HG03575 (cell line): ENCODE measurements at regions not wholly inside any gene's neighbourhood (a gene's known extent, or its start where the extent isn't known, plus 50 kb on each side); places are given as distances from the start of the nearest gene placed in this dataset.

Experiments
- ATAC-seq: cut with Tn5 transposase; IDR thresholded peaks from one replicate; pipeline ENCODE4 v1.9.1; 2021; ENCODE audit not compliant: unreplicated experiment, insufficient number of reproducible peaks, low FRiP score; ENCODE audit errors: extremely low read depth

DNA sequence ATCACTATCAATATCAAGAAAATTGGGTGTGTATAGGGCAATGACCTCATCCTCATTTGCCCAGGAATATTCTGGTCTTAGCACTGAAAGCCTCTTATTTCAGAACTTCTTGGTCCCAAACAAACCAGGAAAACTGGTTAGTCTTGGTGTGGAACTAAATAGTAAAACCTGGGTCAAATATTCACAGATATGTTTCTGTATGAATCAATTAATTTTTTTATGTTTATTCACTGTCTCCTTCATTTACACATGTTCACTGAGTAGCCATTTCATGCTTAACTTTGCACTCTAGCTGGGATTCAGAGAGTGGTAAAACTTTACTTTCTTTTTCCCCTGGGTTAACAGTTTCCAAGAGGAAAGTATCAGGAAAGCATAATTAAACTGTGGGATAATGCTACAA, 113.7 kb upstream of the PAPPA start:
- no peak for ATAC-seq

DNA sequence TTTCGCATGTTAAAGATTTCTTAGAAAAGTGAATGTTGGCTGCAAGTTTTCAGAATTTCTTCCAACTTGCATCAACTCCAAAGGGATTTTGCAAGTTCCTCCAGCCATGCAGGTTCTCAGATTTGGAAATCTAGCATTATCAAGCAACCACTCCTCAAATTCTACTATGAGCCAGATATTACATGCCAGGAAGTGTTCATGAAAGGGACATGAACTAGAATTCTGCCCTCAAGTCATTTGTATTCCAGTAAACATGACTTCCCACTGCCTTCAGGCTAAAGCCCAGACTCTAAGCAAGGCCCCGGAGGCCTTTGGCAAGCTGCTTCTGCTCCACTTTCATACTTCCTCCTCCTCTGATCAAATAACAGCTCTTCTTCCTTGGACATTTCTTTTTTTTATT, 111.3 kb upstream of the PAPPA start:
- ATAC-seq: no peak

DNA sequence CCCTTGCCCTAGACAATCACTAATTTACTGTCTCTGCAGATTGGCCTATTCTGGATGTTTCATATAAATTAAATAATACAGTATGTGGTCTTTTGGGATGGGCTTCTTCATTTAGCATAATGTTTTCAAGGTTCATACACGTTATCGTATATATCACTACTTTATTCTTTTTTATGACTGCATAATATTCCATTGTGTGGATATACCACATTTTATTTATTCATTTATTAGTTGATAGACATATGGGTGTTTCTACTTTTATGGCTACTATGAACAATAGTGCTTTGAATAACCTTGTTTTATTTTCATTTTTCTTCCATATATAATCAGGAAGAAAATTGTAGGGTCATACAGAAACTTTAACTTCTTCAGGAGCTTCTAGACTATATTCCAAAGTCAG, 108.5 kb upstream of the PAPPA start:
- ATAC-seq: no peak

DNA sequence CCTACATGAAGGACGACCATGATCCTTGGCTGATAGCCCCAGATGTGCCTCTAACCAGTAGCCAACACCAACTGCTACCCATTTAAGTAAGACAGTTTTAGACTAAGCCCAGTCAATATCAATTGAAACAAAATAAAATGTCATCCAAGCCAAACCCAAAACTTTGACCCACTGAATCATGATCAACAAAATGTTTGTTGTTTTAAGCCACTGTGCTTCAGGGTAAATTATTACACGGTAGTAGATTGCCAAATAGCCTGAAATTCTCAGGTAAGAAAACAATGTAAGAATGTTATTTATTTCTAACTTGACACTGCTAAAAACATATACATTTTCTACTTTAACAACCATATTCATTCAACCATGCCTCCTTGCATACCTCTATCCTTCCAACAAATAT, 105.5 kb upstream of the PAPPA start:
- no peak for ATAC-seq

DNA sequence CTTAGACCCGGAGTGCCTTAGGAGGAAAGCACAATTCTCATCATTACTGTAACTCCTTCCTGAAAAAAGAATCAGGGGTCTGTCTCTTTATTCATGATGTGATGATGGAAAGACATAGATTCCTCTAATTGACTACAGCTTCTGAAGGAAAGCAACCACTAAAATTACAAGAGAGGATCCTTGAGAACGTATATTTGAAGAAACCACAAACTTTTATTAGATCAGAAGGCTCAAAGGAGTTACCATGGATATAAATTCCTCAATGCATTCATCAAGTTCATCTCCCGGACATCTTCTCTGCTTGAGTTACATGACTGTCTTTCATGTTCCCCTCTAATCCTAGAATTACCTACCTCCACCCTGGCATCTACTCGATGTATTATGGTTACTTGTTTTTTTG, 104.1 kb upstream of the PAPPA start:
- no peak for ATAC-seq

DNA sequence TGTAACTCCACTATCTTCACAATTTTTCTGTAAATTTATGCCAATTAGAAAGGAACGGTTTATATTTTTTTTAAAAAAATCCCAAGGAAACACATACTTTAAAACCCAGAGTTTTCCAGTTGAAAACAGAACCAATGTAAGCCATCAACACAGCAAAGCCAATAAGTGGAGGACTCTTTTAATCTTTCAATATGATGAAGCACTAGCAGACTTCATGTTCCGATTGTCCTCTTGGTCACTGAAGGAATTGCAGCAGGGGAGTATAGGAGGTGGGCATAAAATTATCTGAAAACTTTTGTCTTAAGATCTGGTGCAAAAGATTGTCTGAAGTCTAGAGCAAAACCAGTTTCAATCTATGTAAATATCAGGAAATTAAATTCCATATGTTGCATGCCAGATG, 102.1 kb upstream of the PAPPA start:
- no peak for ATAC-seq

DNA sequence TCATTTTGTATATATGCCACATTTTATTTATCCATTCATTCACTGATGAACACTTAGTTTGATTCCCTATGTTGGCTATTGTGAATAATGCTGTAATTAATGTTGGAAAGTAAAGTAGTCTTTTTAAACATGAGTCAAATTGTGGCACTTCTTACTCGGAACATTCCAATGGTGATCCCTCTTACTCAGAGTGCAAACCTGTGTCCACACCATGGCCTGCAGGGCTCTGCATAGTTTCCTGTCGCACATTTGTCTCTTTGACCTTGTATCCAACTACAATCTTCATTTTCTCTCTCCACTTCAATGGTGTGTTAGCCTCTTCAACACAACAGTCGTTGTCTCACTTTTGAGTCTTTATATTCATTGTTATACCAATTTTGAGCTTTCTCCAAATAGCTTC, 98.1 kb upstream of the PAPPA start:
- no peak for ATAC-seq

DNA sequence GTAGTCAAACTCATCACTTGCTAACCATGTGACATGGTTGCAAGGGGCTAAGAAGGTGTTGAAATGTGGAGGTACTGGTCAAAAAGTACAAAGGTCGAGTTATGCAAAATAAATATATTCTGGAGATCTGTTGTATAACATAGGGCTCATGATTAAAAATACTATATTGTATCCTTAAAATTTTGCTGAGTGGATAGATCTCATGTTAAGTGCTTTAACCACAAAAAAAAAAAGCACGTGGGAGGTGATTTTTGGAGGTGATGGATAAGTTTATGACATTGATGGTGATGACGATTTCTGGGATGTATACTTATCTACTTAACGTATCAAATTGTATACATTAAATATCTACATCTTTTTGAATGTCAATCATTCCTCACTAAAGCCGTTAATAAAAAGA, 96.2 kb upstream of the PAPPA start:
- ATAC-seq: no peak

DNA sequence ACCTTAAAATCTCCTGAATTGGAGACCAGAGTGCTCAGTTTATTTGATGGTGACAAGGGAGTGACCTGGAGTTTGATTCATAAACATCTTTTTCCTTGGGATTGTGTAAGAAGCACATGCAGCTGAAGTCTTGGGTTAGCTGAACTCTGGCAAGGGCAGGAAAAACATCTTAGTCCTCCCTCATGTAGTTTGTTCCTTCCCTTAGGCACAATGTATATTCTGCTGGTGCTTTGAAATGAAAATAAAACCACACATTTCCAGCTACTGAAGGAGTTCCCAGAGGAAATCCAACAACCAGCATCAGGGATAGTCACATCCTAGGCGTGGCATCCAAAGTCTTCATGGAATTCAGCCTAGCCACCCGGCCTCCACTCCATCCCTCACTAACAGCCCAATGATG, 95.2 kb upstream of the PAPPA start:
- no peak for ATAC-seq

DNA sequence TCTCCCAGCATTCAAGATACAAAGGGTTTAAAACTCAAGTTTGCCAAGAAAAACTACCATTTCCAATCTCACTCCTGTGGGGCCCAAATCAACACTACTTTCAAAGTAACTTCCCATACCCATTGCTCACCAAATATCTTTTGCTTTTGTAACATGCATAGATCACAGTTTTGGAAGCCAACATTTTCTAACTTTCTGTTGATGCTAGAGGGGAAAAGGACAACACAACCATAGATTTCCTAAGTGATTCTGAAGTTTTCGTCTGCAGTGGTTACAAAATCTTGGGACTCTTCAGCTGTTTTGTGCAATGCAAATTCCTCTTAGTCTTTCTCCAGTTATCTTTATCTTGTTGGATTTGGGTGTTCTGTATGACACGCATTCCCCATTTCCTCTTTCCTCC, 94.1 kb upstream of the PAPPA start:
- no peak for ATAC-seq

DNA sequence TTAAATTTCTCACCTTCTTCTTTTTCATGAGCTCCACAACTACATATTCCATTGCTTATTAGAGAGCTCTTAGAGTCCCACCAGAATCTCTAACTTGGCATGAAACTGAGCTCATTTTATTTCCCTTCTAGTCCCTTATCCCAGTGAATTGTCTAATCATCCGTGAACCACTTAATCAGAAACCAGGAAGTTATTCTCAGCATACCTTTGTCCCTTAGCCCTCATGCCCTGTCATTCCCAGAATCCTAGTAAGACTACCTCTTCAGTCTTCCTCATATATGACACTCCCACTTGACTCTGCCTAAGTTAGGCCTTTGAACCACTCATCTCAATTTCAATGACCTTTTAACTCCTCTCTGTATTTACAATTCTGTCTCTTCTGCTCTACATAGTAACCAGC, 93.0 kb upstream of the PAPPA start:
- no peak for ATAC-seq

DNA sequence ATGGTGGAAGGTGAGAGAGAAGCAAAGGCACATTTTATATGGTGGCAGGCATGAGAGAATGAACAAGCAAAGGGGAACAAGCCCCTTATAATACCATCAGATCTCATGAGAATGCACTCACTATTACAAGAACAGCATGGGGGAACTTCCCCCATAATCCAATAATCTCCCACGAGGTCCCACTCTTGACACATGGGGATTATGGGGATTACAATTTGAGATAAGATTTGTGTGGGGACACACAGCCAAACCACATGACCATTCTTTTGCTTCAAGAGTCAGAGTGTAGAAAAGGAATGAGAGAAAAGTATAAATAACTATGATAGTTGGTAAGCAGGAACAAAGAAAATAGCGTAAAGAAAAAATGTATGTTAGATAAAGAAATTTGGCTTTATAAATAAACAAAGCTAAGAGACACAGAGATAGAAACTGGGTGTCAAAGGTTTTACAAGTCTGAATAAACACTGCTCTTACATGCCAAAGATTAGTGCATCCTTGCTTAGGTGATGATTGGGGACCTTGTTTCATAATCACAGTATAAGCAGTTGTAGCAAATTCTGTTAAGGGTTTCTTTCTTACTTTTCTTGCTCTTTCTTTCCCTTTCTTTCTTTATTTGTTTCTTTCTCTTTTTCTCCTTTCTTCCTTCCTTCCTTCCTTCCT, 91.9 kb upstream of the PAPPA start:
- ATAC-seq: no peak

DNA sequence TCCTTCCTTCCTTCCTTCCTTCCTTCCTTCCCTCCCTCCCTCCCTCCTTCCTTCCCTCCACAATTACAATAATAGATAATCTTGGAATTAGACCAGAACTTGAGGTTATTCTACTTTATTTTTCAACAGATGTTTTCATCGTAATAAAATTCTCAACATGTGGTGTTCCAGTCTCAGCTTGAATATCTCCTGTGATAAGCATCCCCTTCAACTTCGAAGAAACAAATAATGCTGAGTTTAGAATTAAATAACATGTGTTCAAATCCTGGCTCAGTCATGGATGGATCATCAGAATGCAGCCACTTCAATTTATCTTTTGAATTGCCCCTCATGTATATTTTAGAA, 91.4 kb upstream of the PAPPA start:
- ATAC-seq: no peak

DNA sequence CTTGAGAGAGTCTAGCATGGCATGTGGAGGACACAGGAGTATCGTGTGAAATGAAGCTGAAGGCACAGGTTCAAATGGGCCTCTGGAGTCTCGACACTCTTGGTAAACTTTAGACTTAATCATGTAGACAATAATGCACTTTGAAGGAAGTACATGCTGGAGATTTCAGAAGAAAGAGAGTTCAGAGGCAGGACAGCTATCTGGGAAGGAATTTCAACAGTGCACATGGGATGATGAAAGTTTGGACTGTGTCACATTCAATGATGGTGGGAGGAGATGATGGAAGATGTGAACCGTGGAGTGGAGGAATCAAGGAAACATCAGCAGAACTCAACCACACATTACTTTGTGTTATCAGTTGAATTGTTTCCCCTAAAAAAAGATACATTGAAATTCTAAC, 88.6 kb upstream of the PAPPA start:
- no peak for ATAC-seq

DNA sequence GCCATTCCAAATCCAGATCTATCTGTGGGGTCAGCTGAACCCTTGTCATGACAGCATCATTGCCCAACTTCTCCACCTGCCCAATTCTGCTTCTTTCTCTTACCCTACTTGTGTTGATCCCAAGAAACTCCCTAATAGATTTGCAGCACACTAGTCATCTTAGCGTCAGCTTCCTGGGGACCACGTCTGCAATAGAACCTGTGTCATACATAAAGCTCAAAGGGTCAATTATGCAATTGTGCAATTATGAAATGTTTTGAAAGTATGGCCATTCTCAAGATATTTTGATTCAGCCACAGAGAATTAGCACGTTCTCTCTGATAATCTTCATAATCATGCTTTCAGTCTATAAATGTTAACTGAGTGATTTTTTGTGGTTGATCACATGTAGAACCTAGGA, 87.4 kb upstream of the PAPPA start:
- ATAC-seq: no peak

DNA sequence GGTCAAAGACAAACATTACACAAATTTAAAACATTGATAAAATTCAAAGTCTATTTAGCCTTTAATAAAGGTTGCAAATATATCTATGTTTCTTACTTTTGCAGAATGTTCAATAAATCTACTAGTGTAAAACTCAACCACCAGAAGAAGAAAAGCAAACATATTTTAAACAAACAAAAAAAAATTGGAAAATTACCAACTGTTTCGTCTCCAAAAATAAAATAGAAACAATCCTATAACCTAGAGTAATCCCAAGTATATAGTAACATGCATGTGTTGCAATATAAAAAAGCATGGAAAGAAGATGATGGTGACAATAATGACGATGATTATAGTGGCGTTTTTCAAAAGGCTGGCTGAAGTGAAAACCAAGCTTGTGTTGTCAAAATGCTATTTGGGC, 86.0 kb upstream of the PAPPA start:
- ATAC-seq: no peak

DNA sequence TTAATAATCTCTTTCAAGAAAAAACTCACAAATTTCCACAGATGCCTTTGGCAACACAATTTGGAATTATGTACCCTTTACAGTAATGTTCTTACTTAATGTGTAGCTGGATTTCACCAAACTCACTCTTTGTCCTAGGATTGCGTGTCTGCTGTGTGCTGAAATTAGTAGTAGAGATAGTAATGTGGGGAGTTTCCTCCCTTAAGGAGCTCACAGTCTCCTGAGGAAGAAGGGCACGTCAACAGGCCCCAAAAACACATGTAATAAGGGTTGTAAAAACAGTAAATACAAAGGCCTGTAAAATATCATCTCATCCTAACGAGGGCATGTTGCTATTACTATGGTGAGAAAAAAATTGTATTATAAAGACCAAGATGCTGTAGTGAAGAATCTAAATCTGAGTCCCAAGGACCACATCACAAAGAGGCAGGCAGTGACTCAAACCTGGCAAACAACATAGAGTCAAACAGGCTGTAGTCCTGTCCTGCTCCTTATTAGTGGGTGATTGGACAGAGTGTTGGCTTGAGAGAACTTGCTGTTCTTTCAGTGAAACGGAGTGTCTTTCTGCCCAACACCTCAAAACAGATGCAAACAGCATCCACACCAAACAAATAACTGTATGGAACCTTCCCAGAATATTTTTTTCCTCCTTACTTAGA, 83.2 kb upstream of the PAPPA start:
- ATAC-seq: no peak

DNA sequence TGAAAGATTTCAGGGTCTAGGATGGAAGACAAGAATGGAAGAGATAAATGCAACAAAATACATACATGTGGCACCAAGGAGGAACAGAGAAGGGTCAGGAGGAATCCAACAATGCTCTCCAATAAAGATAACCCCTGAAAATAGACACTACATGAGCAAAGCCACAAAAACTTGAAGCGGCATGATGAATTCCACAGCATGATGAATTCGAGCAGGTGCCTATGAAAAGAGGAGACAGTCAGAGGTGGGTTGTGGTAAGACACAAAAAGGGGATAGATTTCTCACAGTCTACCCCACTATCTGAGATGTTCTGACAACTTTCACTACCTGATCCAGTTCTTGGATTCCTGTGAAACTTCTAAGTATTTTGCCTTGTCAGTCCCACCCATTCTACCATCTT, 81.5 kb upstream of the PAPPA start:
- no peak for ATAC-seq

DNA sequence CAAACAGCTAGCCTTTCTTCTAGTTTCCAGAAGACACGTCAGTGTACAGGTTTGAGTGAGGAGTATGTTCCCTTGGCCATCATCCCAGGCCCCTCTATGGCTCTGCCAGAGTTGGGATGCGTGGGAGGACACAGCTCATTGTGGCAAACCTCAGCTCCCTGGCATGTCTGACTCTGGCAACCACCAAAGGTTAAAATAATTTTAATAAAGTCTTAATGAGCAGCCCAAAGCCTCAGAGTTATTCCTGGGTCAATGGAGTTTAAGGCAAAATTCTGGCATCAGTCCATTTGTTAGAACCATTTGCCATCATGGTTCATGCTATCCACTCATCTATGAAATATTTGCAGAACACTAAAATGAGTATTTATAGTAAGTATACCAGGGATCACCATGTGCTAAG, 79.8 kb upstream of the PAPPA start:
- no peak for ATAC-seq

DNA sequence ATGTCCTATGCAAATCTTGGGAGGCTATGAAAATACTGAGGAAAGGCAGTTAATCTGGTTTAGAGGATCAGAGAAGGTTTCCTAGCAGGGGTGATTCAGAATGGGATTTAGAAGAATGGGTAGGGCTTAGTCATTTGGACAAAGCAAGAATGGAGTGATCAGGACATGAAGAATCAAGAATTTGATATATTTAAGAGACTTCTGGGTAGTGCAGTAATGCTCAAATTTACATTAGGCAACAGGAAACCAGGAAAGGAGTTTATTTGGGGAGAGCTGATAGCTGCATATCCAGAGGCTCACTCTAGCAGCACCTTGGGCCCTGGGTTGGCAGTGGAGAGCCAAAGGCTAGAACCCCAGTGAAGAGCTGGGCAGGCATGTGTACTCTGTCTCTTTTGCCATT, 78.9 kb upstream of the PAPPA start:
- ATAC-seq: no peak

DNA sequence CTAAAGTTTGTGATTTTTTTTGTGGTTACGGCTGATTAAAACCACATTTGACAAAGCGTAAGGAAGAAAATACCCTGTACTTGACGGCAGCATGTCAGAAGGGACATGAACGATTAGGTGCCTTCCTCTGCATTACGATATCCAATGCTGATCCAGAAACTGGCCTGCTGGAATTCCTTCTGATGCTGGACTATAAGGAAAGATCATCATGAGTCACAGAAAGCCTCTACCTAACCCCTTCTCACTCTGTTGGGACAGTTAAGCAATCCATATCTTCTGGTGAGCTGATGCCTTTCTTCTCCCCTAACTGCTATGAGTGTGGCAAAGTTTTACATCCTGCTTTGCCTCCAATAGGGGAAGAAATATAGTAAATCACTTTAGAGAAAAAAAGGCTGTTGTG, 78.4 kb upstream of the PAPPA start:
- no peak for ATAC-seq
